ENCODE measurements at regions not wholly inside any gene's neighbourhood (a gene's known extent, or its start where the extent isn't known, plus 50 kb on each side); places are given as distances from the start of the nearest gene placed in this dataset.

DNA sequence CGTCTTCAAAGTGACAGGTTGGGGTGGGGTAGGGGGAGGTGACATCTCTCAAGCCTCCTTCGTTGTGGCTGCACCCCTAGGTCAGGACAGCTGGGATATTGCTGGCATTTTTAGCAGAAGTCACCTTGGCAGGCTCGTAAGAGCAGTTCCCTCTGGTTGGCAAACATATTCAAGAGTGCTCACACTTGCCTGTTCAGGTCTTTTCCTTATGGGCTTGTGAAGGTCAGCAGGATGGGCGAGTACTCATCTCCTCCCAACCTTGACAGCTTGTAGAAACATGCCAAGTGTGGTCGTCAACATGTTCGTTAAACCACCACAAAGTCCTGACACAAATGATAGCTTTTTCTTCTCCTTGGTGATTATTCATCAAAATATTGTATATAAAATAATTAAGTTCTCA is 113.6 kb downstream of the HDGFL1 start:
- H3K36me3 Mint-ChIP-seq (ENCODE audit: insufficient read depth in 2 of 2) = no peaks in the 10 kb centered on the region
- no peak for ATAC-seq (replicated peaks in 1 of 2)
- no peak overlapping the region for H3K27ac Mint-ChIP-seq
- peaks cover 7% of the 10 kb centered on the region for H3K27me3 Mint-ChIP-seq (ENCODE audit: low read depth)
- H3K4me1 Mint-ChIP-seq (ENCODE audit: low read depth) = no peaks in the 10 kb centered on the region
- no peak overlapping the region for H3K4me3 Mint-ChIP-seq
- peaks cover 0 to 7% of the 10 kb centered on the region in 2 donors for H3K9me3 Mint-ChIP-seq
- DNase-seq = no peak

DNA sequence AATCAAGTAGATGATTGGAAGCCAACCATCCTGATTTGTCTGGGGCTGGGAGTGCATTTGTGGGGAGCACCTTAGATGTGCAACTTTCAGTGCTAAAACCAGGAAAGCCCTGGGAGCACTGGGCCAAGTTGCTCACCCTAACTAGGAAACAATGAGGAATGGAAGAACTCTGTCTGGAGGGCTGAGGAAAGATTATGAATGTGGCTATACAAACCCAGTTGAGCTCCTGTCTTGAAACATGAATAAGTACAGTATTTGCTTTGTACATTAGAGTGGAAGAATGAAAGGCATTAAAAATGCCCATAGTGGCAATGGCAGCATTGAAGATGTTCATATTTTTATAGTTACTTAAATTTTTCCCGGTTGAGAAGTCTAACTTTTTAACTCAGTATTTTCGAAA is 121.1 kb downstream of the HDGFL1 start:
- Mint-ChIP-seq H3K27ac (no peak overlapping the region), H3K4me1 (ENCODE audit: low read depth) (no peaks in the 10 kb centered on the region), H3K27me3 (ENCODE audit: low read depth) (no peaks in the 10 kb centered on the region), H3K4me3 (no peak overlapping the region), H3K9me3 (peaks cover 5 to 6% of the 10 kb centered on the region in 2 donors), H3K36me3 (ENCODE audit: insufficient read depth in 2 of 2) (no peaks in the 10 kb centered on the region)
- no peak for DNase-seq
- no peak for ATAC-seq (replicated peaks in 1 of 2)

DNA sequence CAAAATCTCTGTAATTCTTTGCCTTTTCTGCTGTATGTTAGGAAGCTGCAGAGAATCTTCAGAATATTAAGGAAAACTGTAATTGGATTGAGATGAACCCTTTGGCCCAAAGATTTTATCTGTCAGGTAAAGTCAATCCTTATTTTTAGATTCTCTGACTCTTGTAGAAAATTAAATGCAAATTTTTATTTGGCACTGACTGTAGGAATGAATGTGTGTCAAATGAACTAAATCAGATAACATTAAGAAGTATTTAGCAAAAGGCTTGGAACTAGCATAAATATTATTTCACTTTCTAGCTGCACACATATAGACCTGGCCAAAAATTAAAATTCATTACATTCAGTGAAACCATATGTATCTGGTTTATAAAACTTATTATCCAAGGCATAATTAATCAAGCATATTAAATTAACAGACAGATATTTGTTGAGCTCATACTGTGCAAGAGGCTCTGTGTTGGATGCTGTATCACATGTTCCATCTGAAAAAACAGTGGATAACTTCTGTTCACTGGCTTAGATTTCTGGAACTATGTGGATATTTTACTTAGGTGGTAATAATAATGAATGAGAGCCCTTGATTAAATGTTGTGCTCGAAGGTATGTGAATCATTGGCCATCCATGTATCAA is 124.8 kb downstream of the HDGFL1 start:
- no peak for DNase-seq
- no peaks in the 10 kb centered on the region for H3K4me1 Mint-ChIP-seq (ENCODE audit: low read depth)
- H3K4me3 Mint-ChIP-seq = no peak overlapping the region
- no peak for ATAC-seq (replicated peaks in 1 of 2)
- no peak overlapping the region for H3K27ac Mint-ChIP-seq
- H3K36me3 Mint-ChIP-seq (ENCODE audit: insufficient read depth in 2 of 2) = no peaks in the 10 kb centered on the region
- H3K27me3 Mint-ChIP-seq (ENCODE audit: low read depth) = no peaks in the 10 kb centered on the region
- H3K9me3 Mint-ChIP-seq = peaks cover 2 to 4% of the 10 kb centered on the region in 2 donors

DNA sequence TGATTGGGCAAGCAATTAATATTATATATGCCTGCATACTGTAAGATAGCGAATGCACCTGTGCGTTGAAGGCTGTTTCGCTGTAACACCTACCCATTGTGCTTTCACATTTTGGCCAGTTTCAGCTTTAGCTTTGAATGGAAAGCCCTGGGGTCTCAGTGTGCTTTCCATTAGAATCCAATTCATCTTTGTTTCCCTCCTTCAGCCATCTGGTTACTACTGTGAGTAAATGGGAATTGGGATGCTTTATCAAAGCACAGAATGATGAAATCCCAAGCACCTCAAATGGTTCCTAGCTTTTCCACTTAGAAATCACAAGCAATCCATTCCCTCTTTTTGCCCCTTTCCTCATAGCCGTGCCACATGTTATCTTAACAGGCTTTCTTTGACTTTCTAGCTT is 127.1 kb downstream of the HDGFL1 start:
- DNase-seq (no peak), ATAC-seq (replicated peaks in 1 of 2) (no peak)
- H3K27me3 Mint-ChIP-seq (ENCODE audit: low read depth) = no peaks in the 10 kb centered on the region
- H3K4me1 Mint-ChIP-seq (ENCODE audit: low read depth) = no peaks in the 10 kb centered on the region
- H3K9me3 Mint-ChIP-seq = no peaks in the 10 kb centered on the region
- no peak overlapping the region for H3K27ac Mint-ChIP-seq
- no peak overlapping the region for H3K4me3 Mint-ChIP-seq
- no peaks in the 10 kb centered on the region for H3K36me3 Mint-ChIP-seq (ENCODE audit: insufficient read depth in 2 of 2)

DNA sequence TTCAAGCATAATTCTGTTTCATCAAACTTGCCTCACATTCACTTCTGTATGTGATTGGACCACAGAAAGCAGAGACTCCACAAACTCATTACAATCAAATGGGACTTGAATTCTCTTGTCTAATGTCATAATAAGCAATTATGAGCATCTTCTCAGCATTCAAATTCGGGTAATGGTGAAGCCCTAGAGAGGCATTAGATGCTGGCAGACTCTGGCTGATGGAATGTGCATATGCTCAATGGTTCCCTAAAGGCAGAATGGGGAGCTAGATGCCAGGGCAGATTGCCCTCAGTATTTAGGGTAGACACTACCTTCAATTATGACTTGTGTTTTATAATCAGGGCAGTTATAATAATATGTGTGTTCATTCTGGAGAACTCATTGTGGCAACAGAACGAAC is 127.9 kb downstream of the HDGFL1 start:
- ATAC-seq (replicated peaks in 1 of 2) = no peak
- H3K27ac Mint-ChIP-seq = no peak overlapping the region
- DNase-seq = no peak
- no peaks in the 10 kb centered on the region for H3K36me3 Mint-ChIP-seq (ENCODE audit: insufficient read depth in 2 of 2)
- no peaks in the 10 kb centered on the region for H3K27me3 Mint-ChIP-seq (ENCODE audit: low read depth)
- no peak overlapping the region for H3K4me3 Mint-ChIP-seq
- peaks cover 0 to 1% of the 10 kb centered on the region in 2 donors for H3K9me3 Mint-ChIP-seq
- H3K4me1 Mint-ChIP-seq (ENCODE audit: low read depth) = no peaks in the 10 kb centered on the region

DNA sequence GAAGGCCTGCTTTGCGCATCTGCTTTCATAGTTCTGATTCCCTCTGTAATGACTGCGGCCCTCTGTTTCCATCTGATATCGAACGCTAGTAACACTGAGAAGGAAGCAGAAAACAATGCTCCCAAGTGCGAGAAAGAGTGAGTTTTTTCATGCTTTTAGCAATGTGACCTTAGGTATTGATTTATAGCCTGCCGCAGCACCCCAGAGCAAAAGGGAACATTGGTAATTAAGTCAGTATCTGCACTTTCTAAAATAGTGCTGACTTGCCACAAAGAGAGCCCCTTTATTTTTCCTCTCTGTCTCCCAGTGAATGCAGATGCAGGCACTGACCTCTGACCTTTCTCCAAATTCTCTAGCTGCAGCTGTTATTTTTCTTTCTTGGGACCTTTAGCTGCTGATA is 129.8 kb downstream of the HDGFL1 start:
- Mint-ChIP-seq H3K4me3 (no peak overlapping the region), H3K27ac (no peak overlapping the region), H3K27me3 (ENCODE audit: low read depth) (no peaks in the 10 kb centered on the region), H3K4me1 (ENCODE audit: low read depth) (no peaks in the 10 kb centered on the region), H3K9me3 (peaks cover 0 to 1% of the 10 kb centered on the region in 2 donors), H3K36me3 (ENCODE audit: insufficient read depth in 2 of 2) (no peaks in the 10 kb centered on the region)
- DNase-seq (no peak), ATAC-seq (replicated peaks in 1 of 2) (no peak)

DNA sequence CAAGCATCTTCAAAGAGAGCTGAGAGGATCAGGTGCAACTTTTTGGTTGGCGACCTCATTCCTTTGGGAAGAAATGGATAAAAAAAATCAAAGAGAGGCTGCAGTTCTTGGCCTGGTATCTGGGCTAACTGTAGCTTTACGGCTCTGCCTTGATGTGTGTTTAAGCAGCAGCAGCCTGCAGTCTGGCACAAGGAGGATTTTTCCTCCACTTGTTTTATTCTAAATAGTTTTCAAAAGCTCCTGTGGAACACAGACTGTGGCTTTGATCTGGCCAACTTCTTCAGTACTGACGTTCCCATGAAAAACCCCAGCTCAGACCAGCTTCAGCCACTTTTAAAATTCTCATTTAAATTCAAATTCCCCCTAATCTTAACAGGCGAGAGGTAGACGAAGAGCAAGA is 137.3 kb downstream of the HDGFL1 start:
- H3K9me3 Mint-ChIP-seq = peaks cover under 1 to 1% of the 10 kb centered on the region in 2 donors
- DNase-seq = no peak

DNA sequence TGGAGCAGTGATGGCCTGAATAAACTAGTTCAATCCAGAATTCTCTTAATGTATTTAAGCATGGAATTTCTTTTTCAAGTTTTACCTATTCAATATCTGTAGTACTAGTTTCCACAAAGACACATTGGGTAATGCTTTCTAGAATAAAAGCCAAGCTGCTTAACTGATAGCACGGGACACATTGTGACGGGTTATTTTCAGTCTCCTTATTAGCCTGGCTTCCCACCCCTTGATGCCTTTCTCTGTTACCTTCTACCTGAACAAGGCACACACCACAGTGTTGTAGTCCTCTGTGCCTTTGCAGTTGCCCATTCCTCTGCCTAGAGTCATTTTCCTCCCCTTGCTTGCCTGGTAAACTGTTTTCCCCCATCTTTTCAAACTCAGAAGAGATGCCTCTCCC is 139.1 kb downstream of the HDGFL1 start:
- no peaks in the 10 kb centered on the region for H3K4me1 Mint-ChIP-seq (ENCODE audit: low read depth)
- no peak for DNase-seq
- peaks cover 0 to 1% of the 10 kb centered on the region in 2 donors for H3K9me3 Mint-ChIP-seq
- no peak overlapping the region for H3K4me3 Mint-ChIP-seq
- H3K27ac Mint-ChIP-seq = no peak overlapping the region
- ATAC-seq (replicated peaks in 1 of 2) = no peak
- H3K36me3 Mint-ChIP-seq (ENCODE audit: insufficient read depth in 2 of 2) = no peaks in the 10 kb centered on the region
- H3K27me3 Mint-ChIP-seq (ENCODE audit: low read depth) = no peaks in the 10 kb centered on the region

More for the DNA sequence above, 137.3 kb downstream of the HDGFL1 start:
- no peak for ATAC-seq (replicated peaks in 1 of 2)
- H3K27me3 Mint-ChIP-seq (ENCODE audit: low read depth) = no peaks in the 10 kb centered on the region
- no peak overlapping the region for H3K27ac Mint-ChIP-seq
- H3K36me3 Mint-ChIP-seq (ENCODE audit: insufficient read depth in 2 of 2) = no peaks in the 10 kb centered on the region
- H3K4me3 Mint-ChIP-seq = no peak overlapping the region
- H3K4me1 Mint-ChIP-seq (ENCODE audit: low read depth) = no peaks in the 10 kb centered on the region

DNA sequence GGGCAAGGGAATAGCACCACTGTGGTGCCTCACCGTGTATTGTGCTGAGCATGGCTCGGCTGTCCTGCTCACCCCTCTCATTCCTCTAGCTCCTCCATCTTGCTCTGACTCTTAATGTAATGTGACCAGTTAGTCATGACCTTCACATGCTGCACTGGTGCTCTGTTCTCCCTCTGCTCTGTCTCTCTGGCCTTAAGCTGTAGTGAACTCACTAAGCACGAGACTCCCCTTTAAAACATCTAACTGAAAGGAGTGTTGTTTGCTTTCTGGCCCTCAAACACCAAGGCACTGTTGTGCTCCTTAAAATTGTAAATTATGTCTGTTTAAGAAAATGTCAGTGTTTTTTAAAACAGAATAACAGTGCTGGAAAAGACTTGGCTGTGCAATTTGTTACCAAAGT is 140.4 kb downstream of the HDGFL1 start:
- Mint-ChIP-seq H3K36me3 (ENCODE audit: insufficient read depth in 2 of 2) (no peaks in the 10 kb centered on the region), H3K9me3 (peaks cover 0 to 1% of the 10 kb centered on the region in 2 donors), H3K4me3 (no peak overlapping the region), H3K4me1 (ENCODE audit: low read depth) (no peaks in the 10 kb centered on the region), H3K27ac (no peak overlapping the region), H3K27me3 (ENCODE audit: low read depth) (no peaks in the 10 kb centered on the region)
- no peak for DNase-seq
- ATAC-seq (replicated peaks in 1 of 2) = no peak

DNA sequence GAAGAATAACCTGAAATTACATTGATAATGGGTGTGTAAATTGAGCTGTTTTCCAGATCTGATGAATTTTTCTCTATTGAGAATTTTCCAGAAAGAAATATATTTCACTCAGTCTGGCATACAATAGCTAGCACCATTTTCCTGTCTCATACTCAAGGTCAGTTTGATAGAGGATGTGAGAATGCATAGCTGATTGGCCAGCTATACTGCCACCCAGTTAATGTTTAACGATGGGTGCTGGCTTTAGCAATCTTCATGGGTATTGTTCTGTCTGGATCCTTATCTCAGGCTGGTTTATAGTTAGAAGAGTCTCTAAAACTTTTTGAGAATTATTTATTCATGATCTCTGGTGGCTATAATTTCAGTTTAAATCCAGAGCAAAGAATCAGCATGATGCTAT is 147.4 kb downstream of the HDGFL1 start:
- no peak for DNase-seq
- Mint-ChIP-seq H3K27ac (no peak overlapping the region), H3K27me3 (ENCODE audit: low read depth) (no peaks in the 10 kb centered on the region), H3K9me3 (no peaks in the 10 kb centered on the region), H3K4me1 (ENCODE audit: low read depth) (no peaks in the 10 kb centered on the region), H3K36me3 (ENCODE audit: insufficient read depth in 2 of 2) (no peaks in the 10 kb centered on the region), H3K4me3 (no peak overlapping the region)
- no peak for ATAC-seq (replicated peaks in 1 of 2)

DNA sequence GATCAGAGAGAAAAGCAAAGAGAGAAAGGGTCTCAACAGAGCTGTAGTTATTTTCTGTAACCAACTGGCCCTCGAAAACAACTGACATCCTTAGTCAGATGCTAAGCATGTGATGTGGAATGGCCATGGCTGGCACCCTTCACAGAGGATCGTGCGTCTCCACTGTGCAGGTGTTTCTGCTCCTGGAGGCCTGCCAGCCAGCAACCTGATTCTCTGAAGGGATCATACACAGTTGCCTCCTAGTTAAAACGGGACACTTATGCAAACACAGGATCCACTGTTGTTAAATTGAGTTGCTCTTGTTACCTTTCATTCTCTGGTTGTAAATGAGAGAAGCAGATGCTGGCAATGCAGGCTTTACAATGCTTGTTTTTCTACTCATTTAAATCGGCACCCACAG is 148.5 kb downstream of the HDGFL1 start:
- H3K27ac Mint-ChIP-seq = no peak overlapping the region
- ATAC-seq (replicated peaks in 1 of 2) = no peak
- H3K4me1 Mint-ChIP-seq (ENCODE audit: low read depth) = no peaks in the 10 kb centered on the region
- DNase-seq = no peak
- peaks cover 0 to 1% of the 10 kb centered on the region in 2 donors for H3K9me3 Mint-ChIP-seq
- H3K27me3 Mint-ChIP-seq (ENCODE audit: low read depth) = no peaks in the 10 kb centered on the region
- H3K4me3 Mint-ChIP-seq = no peak overlapping the region
- H3K36me3 Mint-ChIP-seq (ENCODE audit: insufficient read depth in 2 of 2) = peaks cover 0 to 2% of the 10 kb centered on the region in 2 donors

DNA sequence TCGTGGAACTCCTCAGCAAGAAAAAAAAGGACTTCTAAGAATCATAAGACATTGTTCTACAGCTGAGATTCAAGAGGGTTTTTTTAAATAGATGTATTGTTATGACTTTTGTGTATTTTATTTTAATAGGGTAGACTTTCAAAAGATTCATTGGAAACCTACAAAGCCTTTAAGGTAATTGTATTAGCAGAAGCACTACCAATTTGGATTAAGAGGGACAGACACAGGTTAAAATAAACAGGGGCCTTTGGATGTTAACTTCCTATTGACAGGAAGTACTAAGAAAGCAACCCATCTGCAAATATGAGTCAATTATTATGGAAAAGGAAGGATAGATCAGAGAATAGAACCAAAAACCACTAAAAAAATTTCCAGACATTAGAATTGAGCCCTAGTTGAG is 153.5 kb downstream of the HDGFL1 start:
- H3K36me3 Mint-ChIP-seq (ENCODE audit: insufficient read depth in 2 of 2) = peaks cover 0 to 3% of the 10 kb centered on the region in 2 donors
- no peak overlapping the region for H3K27ac Mint-ChIP-seq
- no peak for ATAC-seq (replicated peaks in 1 of 2)
- H3K9me3 Mint-ChIP-seq = peaks cover 2% of the 10 kb centered on the region in 2 donors
- no peaks in the 10 kb centered on the region for H3K27me3 Mint-ChIP-seq (ENCODE audit: low read depth)
- no peaks in the 10 kb centered on the region for H3K4me1 Mint-ChIP-seq (ENCODE audit: low read depth)
- H3K4me3 Mint-ChIP-seq = no peak overlapping the region
- no peak for DNase-seq

DNA sequence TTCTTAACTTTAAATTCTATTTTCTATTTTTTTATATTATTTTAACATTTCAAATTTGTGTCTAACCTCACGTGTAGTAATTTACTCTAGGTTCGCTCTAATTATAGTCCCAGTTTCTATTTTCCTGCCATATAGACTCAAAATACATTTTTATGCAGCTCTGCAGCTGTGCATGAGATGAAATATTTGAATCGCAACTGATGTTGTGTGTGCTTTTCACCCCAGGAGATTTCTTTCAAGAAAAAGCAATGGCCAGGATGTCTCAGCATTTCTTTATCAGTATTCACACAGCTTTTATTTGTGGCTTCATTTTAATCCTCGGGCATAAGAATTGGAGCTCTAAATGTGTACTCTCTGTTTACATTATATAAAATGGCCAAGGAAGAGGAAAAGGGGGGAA is 157.6 kb downstream of the HDGFL1 start:
- DNase-seq (no peak), ATAC-seq (replicated peaks in 1 of 2) (no peak)
- peaks cover 0 to 3% of the 10 kb centered on the region in 2 donors for H3K36me3 Mint-ChIP-seq (ENCODE audit: insufficient read depth in 2 of 2)
- no peaks in the 10 kb centered on the region for H3K27me3 Mint-ChIP-seq (ENCODE audit: low read depth)
- no peaks in the 10 kb centered on the region for H3K4me1 Mint-ChIP-seq (ENCODE audit: low read depth)
- peaks cover 2% of the 10 kb centered on the region in 2 donors for H3K9me3 Mint-ChIP-seq
- H3K27ac Mint-ChIP-seq = no peak overlapping the region
- no peak overlapping the region for H3K4me3 Mint-ChIP-seq

DNA sequence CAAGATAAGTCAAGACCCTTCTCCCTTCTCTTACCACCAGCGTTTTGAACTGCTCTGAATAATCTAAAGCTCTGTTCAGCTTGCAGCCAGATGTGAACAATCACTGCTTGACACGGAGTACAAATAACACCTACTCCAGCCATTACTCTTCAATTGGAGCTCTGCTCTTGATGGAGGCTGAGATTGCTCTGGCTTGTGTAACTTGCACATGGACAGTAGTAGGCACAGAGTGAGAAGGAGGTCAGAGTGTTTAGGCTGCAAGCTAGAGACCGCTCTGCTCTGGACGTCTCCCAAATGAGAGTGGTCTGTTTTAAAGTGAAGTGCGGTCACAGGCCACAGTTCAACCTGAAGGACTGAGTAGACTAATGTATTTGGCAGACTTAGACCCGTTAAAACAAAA is 158.3 kb downstream of the HDGFL1 start:
- no peak for ATAC-seq (replicated peaks in 1 of 2)
- H3K4me3 Mint-ChIP-seq = no peak overlapping the region
- H3K9me3 Mint-ChIP-seq = peaks cover 2% of the 10 kb centered on the region in 2 donors
- no peaks in the 10 kb centered on the region for H3K4me1 Mint-ChIP-seq (ENCODE audit: low read depth)
- peaks cover 0 to 3% of the 10 kb centered on the region in 2 donors for H3K36me3 Mint-ChIP-seq (ENCODE audit: insufficient read depth in 2 of 2)
- DNase-seq = no peak
- no peaks in the 10 kb centered on the region for H3K27me3 Mint-ChIP-seq (ENCODE audit: low read depth)
- H3K27ac Mint-ChIP-seq = no peak overlapping the region

Measured in activated T-cell treated with anti-CD3 and anti-CD28 coated beads, Interleukin-2, amount 50 U/mL, for 72 hours (primary cell).